Thoracic aorta (tissue), 2 donors: ENCODE measurements at regions not wholly inside any gene's neighbourhood (a gene's known extent, or its start where the extent isn't known, plus 50 kb on each side); places are given as distances from the start of the nearest gene placed in this dataset.

Experiments
- ATAC-seq: fragments of 150-250 bp; one replicate; pipeline ENCODE4 v1.8.0; 2017; ENCODE audit warnings: low read depth; ENCODE audit not compliant: insufficient number of reproducible peaks, low FRiP score
- DNase-seq: peaks from one replicate; pipeline ENCODE4 v3.0.0-alpha.2; 2020; ENCODE audit warnings: low spot score
- H3K27ac ChIP-seq, 2 donors: fragments of 200-600 bp; sonication (generic); 1 replicate in 1 of 2; 2 replicates in 1 of 2; pipeline ENCODE4 v1.5.1; 2016; ENCODE audit warnings: mild to moderate bottlenecking in 2 of 2, moderate library complexity in 2 of 2
- H3K27me3 ChIP-seq: fragments of 200-600 bp; sonication (generic); replicated peaks from 2 replicates; pipeline ENCODE4 v1.6.0; 2016; ENCODE audit warnings: mild to moderate bottlenecking; ENCODE audit not compliant: insufficient read depth
- H3K36me3 ChIP-seq: fragments of 200-600 bp; sonication (generic); one replicate; pipeline ENCODE4 v1.5.1; 2016
- H3K4me1 ChIP-seq, 2 donors: fragments of 200-600 bp; sonication (generic); 1 replicate in 1 of 2; 2 replicates in 1 of 2; pipeline versions ENCODE4 v1.5.1 to v1.6.0; 2016; ENCODE audit warnings: low read depth in 2 of 2, mild to moderate bottlenecking in 1 of 2; ENCODE audit not compliant: control insufficient read depth in 1 of 2
- H3K4me3 ChIP-seq: fragments of 200-600 bp; sonication (generic); 2 replicates; pipeline ENCODE4 v1.5.1; 2016; ENCODE audit warnings: mild to moderate bottlenecking
- H3K9me3 ChIP-seq: fragments of 200-600 bp; sonication (generic); 2 replicates; pipeline ENCODE4 v1.5.1; 2016
- TF ChIP-seq, protein P1 (sequence below): fragments of 200-600 bp; sonication (generic); IDR thresholded peaks from one replicate; pipeline ENCODE4 v1.5.1; 2019; ENCODE audit warnings: antibody characterized with exemption

DNA sequence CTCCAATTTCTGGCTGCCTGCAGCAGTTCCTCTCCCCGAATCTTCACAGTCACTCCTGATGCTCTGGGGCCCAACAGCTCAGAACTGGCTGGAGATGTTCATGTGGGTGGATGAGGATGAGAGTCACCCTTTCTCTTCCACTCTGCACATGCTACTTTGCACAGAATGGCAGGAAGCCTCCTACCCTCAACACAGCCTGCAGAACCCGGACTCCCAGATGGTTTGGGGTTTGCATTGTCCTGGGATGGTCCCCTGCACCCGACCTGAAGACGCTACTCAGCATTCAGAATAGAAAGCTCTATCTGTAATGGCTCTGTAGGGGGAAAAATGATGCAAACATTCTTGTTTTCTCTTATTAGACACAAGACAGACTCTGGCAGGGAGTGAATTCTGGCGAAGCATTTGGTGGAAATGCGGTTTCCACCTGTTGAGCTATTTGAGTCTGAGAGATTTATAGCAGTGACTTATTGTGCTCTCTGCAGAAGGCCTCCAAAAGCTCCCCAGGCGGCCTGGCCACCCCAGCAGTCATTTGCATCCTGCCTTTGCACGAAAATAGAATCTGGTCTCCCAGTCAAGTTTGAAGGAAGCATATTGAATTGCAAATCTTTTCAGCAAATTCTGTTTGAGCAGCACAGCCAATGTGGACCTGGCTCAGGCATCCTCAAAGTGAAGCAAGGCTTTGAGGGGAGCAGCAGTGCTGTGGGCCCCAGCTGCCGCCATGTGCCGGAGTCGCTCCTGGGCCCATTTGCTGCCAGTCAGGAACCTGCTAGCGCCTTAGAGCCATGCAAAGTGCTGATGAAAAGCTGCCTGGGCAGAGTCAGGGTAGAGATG is 309.3 kb downstream of the TCERG1L start:
- Histone ChIP-seq H3K4me3 (no peak overlapping the region), H3K27me3 (no peaks in the 10 kb centered on the region), H3K9me3 (no peaks in the 10 kb centered on the region), H3K36me3 (no peaks in the 10 kb centered on the region), H3K4me1 (no peaks in the 10 kb centered on the region), H3K27ac (no peak overlapping the region)
- ATAC-seq (no peak), DNase-seq (no peak)
- TF ChIP-seq, protein P1, sequence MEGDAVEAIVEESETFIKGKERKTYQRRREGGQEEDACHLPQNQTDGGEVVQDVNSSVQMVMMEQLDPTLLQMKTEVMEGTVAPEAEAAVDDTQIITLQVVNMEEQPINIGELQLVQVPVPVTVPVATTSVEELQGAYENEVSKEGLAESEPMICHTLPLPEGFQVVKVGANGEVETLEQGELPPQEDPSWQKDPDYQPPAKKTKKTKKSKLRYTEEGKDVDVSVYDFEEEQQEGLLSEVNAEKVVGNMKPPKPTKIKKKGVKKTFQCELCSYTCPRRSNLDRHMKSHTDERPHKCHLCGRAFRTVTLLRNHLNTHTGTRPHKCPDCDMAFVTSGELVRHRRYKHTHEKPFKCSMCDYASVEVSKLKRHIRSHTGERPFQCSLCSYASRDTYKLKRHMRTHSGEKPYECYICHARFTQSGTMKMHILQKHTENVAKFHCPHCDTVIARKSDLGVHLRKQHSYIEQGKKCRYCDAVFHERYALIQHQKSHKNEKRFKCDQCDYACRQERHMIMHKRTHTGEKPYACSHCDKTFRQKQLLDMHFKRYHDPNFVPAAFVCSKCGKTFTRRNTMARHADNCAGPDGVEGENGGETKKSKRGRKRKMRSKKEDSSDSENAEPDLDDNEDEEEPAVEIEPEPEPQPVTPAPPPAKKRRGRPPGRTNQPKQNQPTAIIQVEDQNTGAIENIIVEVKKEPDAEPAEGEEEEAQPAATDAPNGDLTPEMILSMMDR, result no peak

DNA sequence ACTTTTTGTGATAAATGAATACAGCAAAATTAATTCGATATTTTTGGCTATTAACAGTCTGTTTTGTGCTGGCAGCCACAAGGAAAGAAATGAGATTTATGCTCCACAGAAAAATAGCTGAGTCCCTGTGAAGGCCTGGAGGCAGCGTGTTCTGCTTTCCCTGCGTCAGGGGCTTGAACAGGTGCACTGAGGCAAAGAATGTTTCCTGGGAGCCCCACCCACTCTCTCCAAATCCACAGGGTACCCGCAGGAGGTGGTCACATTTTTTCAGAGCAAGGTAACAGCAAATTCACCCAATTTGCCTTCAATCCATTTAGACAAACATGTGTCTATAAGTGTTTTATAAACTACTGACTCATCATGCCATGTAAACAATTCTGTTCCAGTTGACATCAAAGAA is 308.1 kb downstream of the TCERG1L start:
- Histone ChIP-seq H3K27me3 (no peaks in the 10 kb centered on the region), H3K27ac (no peak overlapping the region), H3K4me1 (no peaks in the 10 kb centered on the region), H3K4me3 (no peak overlapping the region), H3K9me3 (no peaks in the 10 kb centered on the region), H3K36me3 (no peaks in the 10 kb centered on the region)
- DNase-seq (no peak), ATAC-seq (no peak)
- TF ChIP-seq, protein P1, result no peak

DNA sequence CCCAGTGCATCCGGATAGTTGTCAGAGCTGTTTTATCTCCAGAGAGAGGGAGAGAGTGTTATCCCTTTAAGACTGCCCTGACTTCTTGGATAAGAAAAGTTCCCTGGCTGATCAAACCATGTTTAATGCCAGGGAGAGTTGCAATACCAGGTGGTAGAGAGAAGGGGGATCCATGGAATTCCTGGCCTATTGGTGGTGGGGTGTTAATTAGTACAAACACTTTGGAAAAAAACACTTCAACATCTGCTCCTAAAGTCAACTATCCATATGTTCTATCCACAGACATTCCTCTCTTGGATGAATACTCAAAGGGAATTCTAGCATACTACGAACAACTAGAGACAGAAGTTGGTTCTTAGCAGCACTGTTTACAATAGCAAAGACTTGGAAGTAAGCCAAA is 307.2 kb downstream of the TCERG1L start:
- Histone ChIP-seq H3K4me1 (no peaks in the 10 kb centered on the region), H3K27ac (no peak overlapping the region), H3K36me3 (no peaks in the 10 kb centered on the region), H3K4me3 (no peak overlapping the region), H3K9me3 (no peaks in the 10 kb centered on the region), H3K27me3 (no peaks in the 10 kb centered on the region)
- DNase-seq, result no peak
- no peak for ATAC-seq
- TF ChIP-seq, protein P1, result no peak

DNA sequence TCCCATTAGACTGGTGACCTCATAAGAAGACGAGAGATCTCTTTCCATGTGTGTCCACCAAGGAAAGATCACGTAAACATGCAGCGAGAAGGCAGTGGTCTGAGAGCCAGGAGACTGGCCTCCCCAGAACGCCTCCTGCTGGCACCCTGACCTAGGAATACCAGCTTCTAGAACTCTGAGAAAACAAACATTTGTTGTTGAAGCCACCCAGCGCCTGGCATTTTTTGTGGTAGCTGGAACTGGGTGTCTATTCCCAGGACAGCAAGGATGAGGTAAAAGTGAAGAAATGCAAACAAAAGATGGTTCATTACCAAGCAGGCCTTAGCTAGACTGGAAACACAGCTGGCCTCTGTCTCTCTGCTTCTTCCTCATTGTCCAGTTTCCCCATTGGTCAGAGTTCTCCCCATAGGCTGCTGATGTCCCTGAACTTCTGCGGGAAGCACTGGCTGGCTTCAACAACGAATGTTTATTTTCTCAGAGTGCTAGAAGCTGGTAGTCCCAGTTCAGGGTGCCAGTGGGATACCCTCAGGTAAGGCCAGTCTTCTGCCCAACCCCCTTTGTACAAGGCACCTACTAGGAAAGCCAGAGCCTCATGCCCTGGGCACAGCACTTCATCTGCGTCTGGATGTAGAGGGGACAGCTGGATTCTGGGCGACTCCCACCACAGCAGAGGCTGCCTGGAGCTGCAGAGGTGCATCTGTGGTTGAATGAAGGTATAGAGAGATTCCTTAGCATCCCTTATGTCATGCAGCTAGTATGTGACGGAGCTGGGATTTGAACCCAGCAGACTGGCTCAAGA is 304.9 kb downstream of the TCERG1L start:
- no peak for ATAC-seq
- TF ChIP-seq, protein P1, result no peak
- Histone ChIP-seq H3K4me1 (no peaks in the 10 kb centered on the region), H3K27me3 (no peaks in the 10 kb centered on the region), H3K27ac (no peak overlapping the region), H3K4me3 (no peak overlapping the region), H3K9me3 (no peaks in the 10 kb centered on the region), H3K36me3 (no peaks in the 10 kb centered on the region)
- no peak for DNase-seq

DNA sequence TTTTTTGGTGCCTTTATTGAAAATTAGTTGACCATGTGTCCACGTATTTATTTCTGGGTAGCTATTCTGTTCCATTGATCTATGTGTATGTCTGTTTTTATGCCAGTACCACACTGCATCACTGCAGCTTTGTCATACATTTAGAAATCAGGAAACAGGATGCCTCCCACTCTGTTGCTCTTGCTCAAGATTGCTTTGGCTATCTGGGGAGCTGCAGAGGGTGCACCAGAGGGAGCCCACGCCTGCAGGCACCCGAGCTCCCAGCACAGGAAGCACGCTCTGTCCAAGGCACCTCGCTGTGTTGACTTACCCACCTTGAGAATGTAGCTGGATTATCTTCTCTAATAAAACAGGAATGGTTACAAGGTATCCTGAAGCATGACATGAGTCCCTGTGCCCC is 301.7 kb downstream of the TCERG1L start:
- no peak overlapping the region for H3K4me3 ChIP-seq
- H3K4me1 ChIP-seq, result no peaks in the 10 kb centered on the region
- H3K9me3 ChIP-seq, result no peaks in the 10 kb centered on the region
- H3K27ac ChIP-seq, result no peak overlapping the region
- DNase-seq, result no peak
- no peaks in the 10 kb centered on the region for H3K27me3 ChIP-seq
- no peaks in the 10 kb centered on the region for H3K36me3 ChIP-seq
- TF ChIP-seq, protein P1, result no peak
- ATAC-seq, result no peak
